ENCODE measurements at regions not wholly inside any gene's neighbourhood (a gene's known extent, or its start where the extent isn't known, plus 50 kb on each side); places are given as distances from the start of the nearest gene placed in this dataset.

DNA sequence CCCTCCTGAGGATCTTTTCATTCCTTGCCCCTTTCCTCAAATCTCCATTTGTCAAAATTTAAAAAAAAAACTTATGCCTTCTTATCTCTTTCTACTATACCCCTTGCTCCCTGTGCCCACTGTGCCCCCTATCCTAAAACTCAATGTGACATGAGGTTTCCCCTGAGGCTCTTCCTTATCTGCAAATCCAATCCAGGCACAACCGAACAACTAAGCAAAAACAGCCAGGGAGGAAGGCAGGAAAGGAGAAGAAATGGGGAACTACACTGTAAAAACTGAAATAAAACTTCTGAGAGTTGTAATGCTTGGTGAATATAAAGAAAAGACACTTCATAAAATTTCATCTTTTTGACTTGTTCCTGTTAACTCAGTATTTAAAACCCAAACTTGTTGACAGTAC lies 54.2 kb downstream of the CRPPA start:
- no peak for TF ChIP-seq CTCF (conservative IDR thresholded peaks at IDR 0.05; ENCODE audit: low read length)
- TF ChIP-seq EZH2phosphoT487 (IDR thresholded peaks at IDR 0.05; ENCODE audit: borderline replicate concordance), result no peak
